Loucy (cell line): ENCODE measurements at regions not wholly inside any gene's neighbourhood (a gene's known extent, or its start where the extent isn't known, plus 50 kb on each side); places are given as distances from the start of the nearest gene placed in this dataset.

Experiments used
- H2AFZ ChIP-seq: fragments of 200-600 bp; sonication (generic); 2 replicates; pipeline ENCODE4 v1.6.0; 2016; ENCODE audit warnings: antibody characterized with exemption, mild to moderate bottlenecking, low read length, moderate library complexity
- H3F3A ChIP-seq: fragments of 200-600 bp; 2 replicates; pipeline ENCODE4 v1.6.0; 2016; ENCODE audit warnings: antibody characterized with exemption, low read depth, mild to moderate bottlenecking
- H3K27me3 ChIP-seq: fragments of 200-600 bp; sonication (generic); 2 replicates; pipeline ENCODE4 v1.6.1; 2014; ENCODE audit warnings: low read length, mild to moderate bottlenecking; ENCODE audit not compliant: insufficient read depth, poor library complexity, severe bottlenecking
- H3K36me3 ChIP-seq: fragments of 200-600 bp; sonication (generic); 2 replicates; pipeline ENCODE4 v1.6.1; 2016; ENCODE audit warnings: low read length; ENCODE audit not compliant: insufficient read depth
- H3K4me1 ChIP-seq: fragments of 200-600 bp; sonication (generic); 2 replicates; pipeline ENCODE4 v1.5.1; 2014; ENCODE audit warnings: low read length, mild to moderate bottlenecking; ENCODE audit not compliant: insufficient read depth, poor library complexity, severe bottlenecking
- H3K4me2 ChIP-seq: fragments of 200-600 bp; sonication (generic); 2 replicates; pipeline ENCODE4 v1.6.0; 2014; ENCODE audit warnings: antibody characterized with exemption, low read length, low read depth, mild to moderate bottlenecking; ENCODE audit not compliant: poor library complexity, severe bottlenecking
- H3K4me3 ChIP-seq: fragments of 200-600 bp; sonication (generic); 2 replicates; pipeline ENCODE4 v1.5.1; 2014; ENCODE audit warnings: low read length, mild to moderate bottlenecking, mixed read lengths; ENCODE audit not compliant: poor library complexity, severe bottlenecking
- H3K79me2 ChIP-seq: fragments of 200-600 bp; sonication (generic); 2 replicates; pipeline ENCODE4 v1.6.1; 2014; ENCODE audit warnings: low read length; ENCODE audit not compliant: insufficient read depth
- H3K9ac ChIP-seq: fragments of 200-600 bp; sonication (generic); 2 replicates; pipeline ENCODE4 v1.6.0; 2014; ENCODE audit warnings: mild to moderate bottlenecking, low read depth, low read length, moderate library complexity; ENCODE audit not compliant: poor library complexity, severe bottlenecking
- H3K9me2 ChIP-seq: fragments of 200-600 bp; sonication (generic); replicated peaks from 2 replicates; pipeline ENCODE4 v1.6.1; 2016; ENCODE audit warnings: low read depth, low read length, mixed read lengths
- H3K9me3 ChIP-seq: fragments of 200-600 bp; sonication (generic); 2 replicates; pipeline ENCODE4 v1.6.1; 2014; ENCODE audit warnings: mild to moderate bottlenecking, antibody characterized with exemption, low read length, low read depth; ENCODE audit not compliant: insufficient read depth
- H4K20me1 ChIP-seq: fragments of 200-600 bp; sonication (generic); 2 replicates; pipeline ENCODE4 v1.6.0; 2014; ENCODE audit warnings: antibody characterized with exemption, low read length, mild to moderate bottlenecking; ENCODE audit not compliant: insufficient read depth, poor library complexity, severe bottlenecking
- EZH2phosphoT487 ChIP-seq: fragments of 200-600 bp; IDR thresholded peaks from 2 replicates; pipeline ENCODE4 v1.6.1; 2018; ENCODE audit warnings: antibody characterized with exemption, mild to moderate bottlenecking, moderate library complexity, borderline replicate concordance
- TF ChIP-seq, protein P1 (sequence below): fragments of 200-600 bp; sonication (generic); conservative IDR thresholded peaks from 2 replicates; pipeline ENCODE4 v1.5.1; 2014; ENCODE audit warnings: mild to moderate bottlenecking, antibody characterized with exemption, low read length

DNA sequence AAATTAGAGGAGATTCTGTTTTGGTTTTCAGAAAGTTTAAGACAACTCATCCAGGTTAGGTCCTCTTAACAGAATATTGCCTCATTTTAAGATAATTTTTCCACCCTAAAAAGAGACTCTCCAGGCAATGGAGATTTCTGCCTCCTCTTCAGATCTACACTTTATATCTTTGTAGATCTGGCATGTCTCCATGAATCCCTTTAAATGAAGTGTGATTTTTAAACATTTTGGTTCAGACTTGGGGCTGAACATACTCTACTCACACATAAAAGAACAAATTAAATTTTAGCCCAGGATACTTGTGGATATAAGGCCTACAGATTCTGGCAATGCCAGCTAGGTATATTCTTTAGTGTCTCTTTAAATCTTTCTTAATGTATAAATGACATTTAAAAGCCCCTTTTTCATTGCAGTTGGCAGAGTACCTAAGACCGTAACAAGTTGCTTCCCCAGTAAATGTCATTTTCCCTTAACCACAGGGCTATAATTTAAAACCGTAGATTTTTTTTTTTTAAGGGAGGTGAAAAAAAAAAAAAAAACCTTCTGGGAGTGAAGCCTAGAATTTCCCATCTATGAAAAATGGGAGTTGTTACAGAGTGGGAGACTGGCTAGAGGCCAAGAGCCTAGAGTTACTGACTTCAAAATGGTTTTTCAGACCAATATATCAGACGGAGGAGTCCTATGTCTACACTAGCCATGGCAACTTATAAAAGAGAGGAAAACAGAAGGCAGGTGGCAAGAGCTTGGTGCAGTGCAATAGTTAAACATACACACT lies 207.8 kb upstream of the TARS1 start:
- no peak overlapping the region for H3K9ac ChIP-seq
- H3K79me2 ChIP-seq = no peaks in the 10 kb centered on the region
- TF ChIP-seq, protein P1, sequence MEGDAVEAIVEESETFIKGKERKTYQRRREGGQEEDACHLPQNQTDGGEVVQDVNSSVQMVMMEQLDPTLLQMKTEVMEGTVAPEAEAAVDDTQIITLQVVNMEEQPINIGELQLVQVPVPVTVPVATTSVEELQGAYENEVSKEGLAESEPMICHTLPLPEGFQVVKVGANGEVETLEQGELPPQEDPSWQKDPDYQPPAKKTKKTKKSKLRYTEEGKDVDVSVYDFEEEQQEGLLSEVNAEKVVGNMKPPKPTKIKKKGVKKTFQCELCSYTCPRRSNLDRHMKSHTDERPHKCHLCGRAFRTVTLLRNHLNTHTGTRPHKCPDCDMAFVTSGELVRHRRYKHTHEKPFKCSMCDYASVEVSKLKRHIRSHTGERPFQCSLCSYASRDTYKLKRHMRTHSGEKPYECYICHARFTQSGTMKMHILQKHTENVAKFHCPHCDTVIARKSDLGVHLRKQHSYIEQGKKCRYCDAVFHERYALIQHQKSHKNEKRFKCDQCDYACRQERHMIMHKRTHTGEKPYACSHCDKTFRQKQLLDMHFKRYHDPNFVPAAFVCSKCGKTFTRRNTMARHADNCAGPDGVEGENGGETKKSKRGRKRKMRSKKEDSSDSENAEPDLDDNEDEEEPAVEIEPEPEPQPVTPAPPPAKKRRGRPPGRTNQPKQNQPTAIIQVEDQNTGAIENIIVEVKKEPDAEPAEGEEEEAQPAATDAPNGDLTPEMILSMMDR = no peak
- TF ChIP-seq EZH2phosphoT487 = no peak
- no peaks in the 10 kb centered on the region for H3F3A ChIP-seq
- H2AFZ ChIP-seq = no peak overlapping the region
- H3K9me2 ChIP-seq = no peaks in the 10 kb centered on the region
- no peaks in the 10 kb centered on the region for H3K27me3 ChIP-seq
- no peaks in the 10 kb centered on the region for H3K9me3 ChIP-seq
- H3K36me3 ChIP-seq = no peaks in the 10 kb centered on the region
- no peak overlapping the region for H3K4me3 ChIP-seq
- no peaks in the 10 kb centered on the region for H4K20me1 ChIP-seq
- no peak overlapping the region for H3K4me2 ChIP-seq
- H3K4me1 ChIP-seq = peaks cover 18% of the 10 kb centered on the region

DNA sequence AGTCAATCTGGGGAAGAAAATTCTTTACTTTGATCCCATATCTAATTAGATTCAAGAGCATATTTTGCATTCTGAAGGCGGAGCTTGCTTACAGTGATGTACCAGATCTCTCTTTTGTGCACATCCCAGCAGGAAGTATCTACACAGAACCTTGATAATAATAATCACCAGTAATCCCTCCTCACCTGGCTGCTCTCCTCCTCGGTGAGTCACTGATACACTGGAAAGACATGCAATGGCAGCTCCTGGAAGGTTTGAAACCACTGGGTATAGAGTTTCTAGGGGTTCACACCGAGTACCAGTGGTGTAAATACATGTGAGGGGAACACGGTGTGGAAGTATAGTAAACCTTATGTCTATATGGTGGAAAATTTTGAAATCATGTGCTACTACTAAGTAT lies 205.5 kb upstream of the TARS1 start:
- Histone ChIP-seq H3F3A (no peaks in the 10 kb centered on the region), H4K20me1 (no peaks in the 10 kb centered on the region), H3K9ac (no peak overlapping the region), H3K4me3 (peak overlapping the region; percentile 4), H3K36me3 (no peaks in the 10 kb centered on the region), H2AFZ (0 out of 2 replicates have a peak overlapping the region, but pooled peaks have one; percentile 17), H3K27me3 (no peaks in the 10 kb centered on the region), H3K4me2 (peak overlapping the region; percentile 42), H3K9me3 (no peaks in the 10 kb centered on the region), H3K79me2 (no peaks in the 10 kb centered on the region), H3K9me2 (no peaks in the 10 kb centered on the region), H3K4me1 (peaks cover 27% of the 10 kb centered on the region)
- TF ChIP-seq EZH2phosphoT487 = no peak
- TF ChIP-seq, protein P1 = no peak

DNA sequence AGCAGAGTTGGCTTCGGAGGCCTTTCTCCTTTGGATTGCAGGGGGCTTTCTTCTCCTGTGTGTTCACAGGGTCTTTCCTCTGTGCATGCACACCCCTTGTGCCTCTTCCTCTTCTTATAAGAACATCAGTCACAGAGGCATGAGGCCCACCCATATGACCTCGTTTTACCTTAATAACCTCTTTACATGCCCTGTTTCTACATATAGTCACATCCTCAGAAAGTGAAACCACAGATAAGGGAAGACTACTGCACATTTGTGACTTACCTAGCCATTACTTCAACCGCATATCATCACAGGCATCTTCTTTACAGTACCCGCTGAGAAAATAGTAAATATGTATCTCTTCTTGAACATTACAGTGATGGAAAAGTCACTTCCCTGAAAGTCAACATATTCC lies 204.9 kb upstream of the TARS1 start:
- Histone ChIP-seq H3K4me1 (peaks cover 27% of the 10 kb centered on the region), H3K9me2 (no peaks in the 10 kb centered on the region), H3K4me3 (peak overlapping the region; percentile 4), H3K27me3 (no peaks in the 10 kb centered on the region), H3K79me2 (no peaks in the 10 kb centered on the region), H3F3A (no peaks in the 10 kb centered on the region), H3K9me3 (no peaks in the 10 kb centered on the region), H3K4me2 (peak overlapping the region; percentile 42), H3K9ac (no peak overlapping the region), H2AFZ (peak overlapping the region; percentile 17), H4K20me1 (no peaks in the 10 kb centered on the region), H3K36me3 (no peaks in the 10 kb centered on the region)
- TF ChIP-seq, protein P1 = no peak
- TF ChIP-seq EZH2phosphoT487 = no peak
